OCI-LY7 (cell line): ENCODE measurements at regions not wholly inside any gene's neighbourhood (a gene's known extent, or its start where the extent isn't known, plus 50 kb on each side); places are given as distances from the start of the nearest gene placed in this dataset.

Experiments
- EZH2phosphoT487 ChIP-seq: fragments of 200-600 bp; sonication (generic); IDR thresholded peaks from 2 replicates; pipeline ENCODE4 v1.6.1; 2018; ENCODE audit warnings: low read depth, borderline replicate concordance, mild to moderate bottlenecking, mixed run types, antibody characterized with exemption, low read length, moderate library complexity, mixed read lengths
- TF ChIP-seq, protein P1 (sequence below): fragments of 200-600 bp; sonication (generic); conservative IDR thresholded peaks from 2 replicates; pipeline ENCODE4 v1.5.1; 2014; ENCODE audit warnings: mild to moderate bottlenecking, antibody characterized with exemption, low read length, moderate library complexity, mixed read lengths

DNA sequence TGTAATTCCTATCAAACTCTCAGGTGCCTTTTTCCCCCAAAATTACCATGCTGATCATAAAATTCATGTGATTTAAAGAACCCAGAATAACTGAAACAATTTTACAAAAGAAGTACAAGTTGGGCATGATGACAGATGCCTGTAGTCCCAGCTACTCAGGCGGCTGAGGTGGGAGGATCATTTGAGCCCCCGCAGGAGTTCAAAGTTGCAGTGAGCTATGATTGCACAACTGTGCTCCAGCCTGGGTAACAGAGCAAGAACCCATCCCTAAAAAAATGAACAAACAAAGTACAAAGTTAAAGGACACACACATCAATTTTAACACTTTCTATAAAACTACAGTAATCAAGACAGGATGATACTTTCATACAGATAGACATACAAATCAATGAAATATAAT lies 97.9 kb upstream of the LPAR1 start:
- TF ChIP-seq, protein P1, sequence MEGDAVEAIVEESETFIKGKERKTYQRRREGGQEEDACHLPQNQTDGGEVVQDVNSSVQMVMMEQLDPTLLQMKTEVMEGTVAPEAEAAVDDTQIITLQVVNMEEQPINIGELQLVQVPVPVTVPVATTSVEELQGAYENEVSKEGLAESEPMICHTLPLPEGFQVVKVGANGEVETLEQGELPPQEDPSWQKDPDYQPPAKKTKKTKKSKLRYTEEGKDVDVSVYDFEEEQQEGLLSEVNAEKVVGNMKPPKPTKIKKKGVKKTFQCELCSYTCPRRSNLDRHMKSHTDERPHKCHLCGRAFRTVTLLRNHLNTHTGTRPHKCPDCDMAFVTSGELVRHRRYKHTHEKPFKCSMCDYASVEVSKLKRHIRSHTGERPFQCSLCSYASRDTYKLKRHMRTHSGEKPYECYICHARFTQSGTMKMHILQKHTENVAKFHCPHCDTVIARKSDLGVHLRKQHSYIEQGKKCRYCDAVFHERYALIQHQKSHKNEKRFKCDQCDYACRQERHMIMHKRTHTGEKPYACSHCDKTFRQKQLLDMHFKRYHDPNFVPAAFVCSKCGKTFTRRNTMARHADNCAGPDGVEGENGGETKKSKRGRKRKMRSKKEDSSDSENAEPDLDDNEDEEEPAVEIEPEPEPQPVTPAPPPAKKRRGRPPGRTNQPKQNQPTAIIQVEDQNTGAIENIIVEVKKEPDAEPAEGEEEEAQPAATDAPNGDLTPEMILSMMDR, result no peak
- TF ChIP-seq EZH2phosphoT487, result no peak
